Ishikawa (cell line): ENCODE measurements at regions not wholly inside any gene's neighbourhood (a gene's known extent, or its start where the extent isn't known, plus 50 kb on each side); places are given as distances from the start of the nearest gene placed in this dataset.

Source experiments
- CEBPB ChIP-seq: IDR thresholded peaks from 2 replicates; pipeline ENCODE4 v1.6.1; 2012
- CREB1 ChIP-seq: IDR thresholded peaks from 2 replicates; pipeline ENCODE4 v1.6.1; 2012; ENCODE audit warnings: low read depth
- EGR1 ChIP-seq: IDR thresholded peaks from 2 replicates; pipeline ENCODE4 v1.6.1; 2012
- EP300 ChIP-seq: IDR thresholded peaks from 2 replicates; pipeline ENCODE4 v1.6.1; 2012; ENCODE audit warnings: borderline replicate concordance
- FOXM1 ChIP-seq: IDR thresholded peaks from 2 replicates; pipeline ENCODE4 v1.6.1; 2012; ENCODE audit warnings: low read depth, borderline replicate concordance
- MAX ChIP-seq: IDR thresholded peaks from 2 replicates; pipeline ENCODE4 v1.6.1; 2012
- NFIC ChIP-seq: IDR thresholded peaks from 2 replicates; pipeline ENCODE4 v1.6.1; 2012
- RAD21 ChIP-seq: IDR thresholded peaks from 2 replicates; pipeline ENCODE4 v1.6.1; 2012; ENCODE audit warnings: low read depth
- REST ChIP-seq: IDR thresholded peaks from 2 replicates; pipeline ENCODE4 v1.6.1; 2012; ENCODE audit warnings: low read depth, mild to moderate bottlenecking
- TAF1 ChIP-seq: IDR thresholded peaks from 2 replicates; pipeline ENCODE4 v1.6.1; 2012; ENCODE audit warnings: low read depth, mild to moderate bottlenecking
- TCF12 ChIP-seq: IDR thresholded peaks from 2 replicates; pipeline ENCODE4 v1.6.1; 2012; ENCODE audit warnings: low read depth
- TEAD4 ChIP-seq: IDR thresholded peaks from 2 replicates; pipeline ENCODE4 v1.6.1; 2012
- USF1 ChIP-seq: IDR thresholded peaks from 2 replicates; pipeline ENCODE4 v1.6.1; 2012
- YY1 ChIP-seq: IDR thresholded peaks from 2 replicates; pipeline ENCODE4 v1.6.1; 2012; ENCODE audit warnings: low read depth
- ZBTB7A ChIP-seq: IDR thresholded peaks from 2 replicates; pipeline ENCODE4 v1.6.1; 2012; ENCODE audit warnings: low read depth

GRCh38 chr12:47319746-47320145 is 240.0 kb upstream of the AMIGO2 start:
- TF ChIP-seq USF1 = no peak

GRCh38 chr12:47318963-47319362 is 239.2 kb upstream of the AMIGO2 start:
- TF ChIP-seq ZBTB7A (no peak), REST (no peak), TCF12 (no peak), MAX (no peak), EP300 (no peak), TAF1 (no peak), CREB1 (no peak), FOXM1 (no peak), CEBPB (no peak), TEAD4 (no peak), EGR1 (no peak), NFIC (no peak), RAD21 (no peak), YY1 (no peak), USF1 (no peak)

GRCh38 chr12:47317175-47317915 is 237.6 kb upstream of the AMIGO2 start:
- TF ChIP-seq TAF1 = no peak
- no peak for TF ChIP-seq TEAD4
- TF ChIP-seq YY1 = no peak
- TF ChIP-seq REST = no peak
- no peak for TF ChIP-seq EP300
- TF ChIP-seq CEBPB = no peak
- no peak for TF ChIP-seq MAX
- no peak for TF ChIP-seq EGR1
- no peak for TF ChIP-seq NFIC
- no peak for TF ChIP-seq CREB1
- TF ChIP-seq ZBTB7A = no peak
- TF ChIP-seq TCF12 = no peak
- no peak for TF ChIP-seq RAD21
- TF ChIP-seq USF1 = no peak
- TF ChIP-seq FOXM1 = no peak

GRCh38 chr12:47316609-47317049 is 236.9 kb upstream of the AMIGO2 start:
- TF ChIP-seq TAF1 = no peak
- no peak for TF ChIP-seq ZBTB7A
- no peak for TF ChIP-seq TCF12
- no peak for TF ChIP-seq MAX
- TF ChIP-seq RAD21 = no peak
- TF ChIP-seq REST = no peak
- TF ChIP-seq YY1 = no peak
- TF ChIP-seq FOXM1 = no peak
- no peak for TF ChIP-seq EGR1
- no peak for TF ChIP-seq USF1
